HepG2 (cell line): ENCODE measurements at regions not wholly inside any gene's neighbourhood (a gene's known extent, or its start where the extent isn't known, plus 50 kb on each side); places are given as distances from the start of the nearest gene placed in this dataset.

Source experiments
- ATAC-seq: fragments of 200-7000 bp; cut with Tn5 transposase; 3 replicates; pipeline ENCODE4 v1.9.1; 2020; ENCODE audit warnings: mild to moderate bottlenecking, moderate library complexity
- BruUV-seq: library from RNA; stranded (reverse); fragments of 400-500 nt; replicated peaks from 2 replicates; lab custom pipeline; 2021; lab: Mats Ljungman, UMichigan
- CTCF ChIA-PET: fragments of 300-600 bp; formaldehyde crosslinking; extraction: SDS; loops from one replicate; lab custom pipeline; 2021; ENCODE audit warnings: low total read pairs, inconsistent platforms, low intra/inter-chr PET ratio; lab: Yijun Ruan, JAX
- POLR2A ChIA-PET: fragments of 350-600 bp; sonication (Branson Sonifier 250); formaldehyde crosslinking; loops from one replicate; lab custom pipeline; 2020; ENCODE audit warnings: antibody characterized with exemption, inconsistent platforms; lab: Yijun Ruan, JAX
- DNase-seq: peaks from one replicate; pipeline ENCODE4 v3.0.0-alpha.2; 2015; ENCODE audit warnings: low spot score
- FAIRE-seq: peaks from 3 replicates; lab custom pipeline; 2011; peaks lifted over from hg19 to GRCh38; lab: Jason Lieb, UNC
- H2AFZ ChIP-seq: one replicate; pipeline ENCODE4 v1.6.1; 2011; ENCODE audit warnings: low read length, inconsistent platforms
- H3K27ac ChIP-seq: fragments of 300-600 bp; 3 replicates; pipeline ENCODE4 v1.8.0; 2011; ENCODE audit warnings: mixed run types, mild to moderate bottlenecking, mixed read lengths, low read length, inconsistent platforms; ENCODE audit not compliant: insufficient read depth; ENCODE audit errors: extremely low read length
- H3K27me3 ChIP-seq, 2 experiments: fragments of 200-600 bp in 1 of 2; 2 replicates in 1 of 2; 3 replicates in 1 of 2; pipeline versions ENCODE4 v1.6.0 to v1.8.0; 2011; ENCODE audit warnings: low read length in 2 of 2, mild to moderate bottlenecking in 2 of 2, moderate library complexity in 2 of 2, inconsistent platforms in 1 of 2; ENCODE audit not compliant: insufficient read depth in 2 of 2, control insufficient read depth in 1 of 2
- H3K36me3 ChIP-seq, 2 experiments: fragments of 200-600 bp in 1 of 2; replicated peaks in 1 of 2; 2 replicates in 1 of 2; 3 replicates in 1 of 2; pipeline versions ENCODE4 v1.5.1 to v1.8.0; 2011; ENCODE audit warnings: low read length in 2 of 2, inconsistent platforms in 1 of 2; ENCODE audit not compliant: insufficient read depth in 2 of 2, control insufficient read depth in 1 of 2
- H3K4me1 ChIP-seq: 2 replicates; pipeline ENCODE4 v1.5.1; 2012; ENCODE audit warnings: low read length, inconsistent platforms; ENCODE audit not compliant: insufficient read depth
- H3K4me2 ChIP-seq: 2 replicates; pipeline ENCODE4 v1.6.0; 2011; ENCODE audit warnings: low read depth, low read length, inconsistent platforms
- H3K4me3 ChIP-seq, 3 experiments: fragments of 200-600 bp in 1 of 3; sonication (generic), shearing (Covaris generic) in 1 of 3; replicated peaks in 1 of 3; 2 replicates each; pipeline ENCODE4 v1.5.1; 2011 to 2016; ENCODE audit warnings: low read length in 3 of 3, inconsistent platforms in 2 of 3, low read depth in 2 of 3, mild to moderate bottlenecking in 2 of 3, control low read depth in 1 of 3, mixed read lengths in 1 of 3; ENCODE audit not compliant: insufficient read depth in 1 of 3
- H3K79me2 ChIP-seq: one replicate; pipeline ENCODE4 v1.6.1; 2011; ENCODE audit warnings: low read length, inconsistent platforms; ENCODE audit not compliant: insufficient read depth
- H3K9ac ChIP-seq: 2 replicates; pipeline ENCODE4 v1.6.0; 2011; ENCODE audit warnings: mild to moderate bottlenecking, low read depth, low read length, inconsistent platforms; ENCODE audit not compliant: insufficient read depth
- H3K9me3 ChIP-seq: 2 replicates; pipeline ENCODE4 v1.5.1; 2012; ENCODE audit warnings: mild to moderate bottlenecking, low read length
- H4K20me1 ChIP-seq: 2 replicates; pipeline ENCODE4 v1.6.0; 2011; ENCODE audit warnings: inconsistent platforms, mild to moderate bottlenecking, low read length, moderate library complexity; ENCODE audit not compliant: insufficient read depth
- DR1 ChIP-seq: sonication (generic); formaldehyde crosslinking; IDR thresholded peaks from 2 replicates; pipeline ENCODE4 v1.8.0; 2021; ENCODE audit warnings: mild to moderate bottlenecking, missing genetic modification reagents, inconsistent platforms
- KMT2B ChIP-seq: IDR thresholded peaks from 2 replicates; pipeline ENCODE4 v1.6.1; 2016; ENCODE audit warnings: missing genetic modification reagents, missing compliant biosample characterization
- RFXAP ChIP-seq: sonication (generic); formaldehyde crosslinking; IDR thresholded peaks from 2 replicates; pipeline ENCODE4 v1.4.0; 2020; ENCODE audit warnings: missing genetic modification reagents, borderline replicate concordance
- SALL1 ChIP-seq: sonication (generic); formaldehyde crosslinking; IDR thresholded peaks from 2 replicates; pipeline ENCODE4 v1.8.0; 2022; ENCODE audit warnings: mild to moderate bottlenecking, missing genetic modification reagents
- SKI ChIP-seq: fragments of 450-650 bp; IDR thresholded peaks from one replicate; pipeline ENCODE4 v1.6.1; 2018; ENCODE audit warnings: mild to moderate bottlenecking; ENCODE audit not compliant: partially characterized antibody
- SMYD3 ChIP-seq: sonication (generic); formaldehyde crosslinking; IDR thresholded peaks from 2 replicates; pipeline ENCODE4 v1.8.1; 2023; ENCODE audit warnings: mild to moderate bottlenecking, missing genetic modification reagents
- ZBTB21 ChIP-seq: sonication (generic); formaldehyde crosslinking; IDR thresholded peaks from 2 replicates; pipeline ENCODE4 v1.4.0; 2020; ENCODE audit warnings: missing genetic modification reagents
- ZNF276 ChIP-seq: sonication (generic); formaldehyde crosslinking; IDR thresholded peaks from 2 replicates; pipeline ENCODE4 v1.4.0; 2020; ENCODE audit warnings: mild to moderate bottlenecking, low read depth, missing genetic modification reagents
- ZNF44 ChIP-seq: sonication (generic); formaldehyde crosslinking; IDR thresholded peaks from 2 replicates; pipeline ENCODE4 v1.5.1; 2020; ENCODE audit warnings: mild to moderate bottlenecking, missing genetic modification reagents
- ZNF75D ChIP-seq: sonication (generic); formaldehyde crosslinking; IDR thresholded peaks from 2 replicates; pipeline ENCODE4 v1.8.1; 2023; ENCODE audit warnings: missing genetic modification reagents, mild to moderate bottlenecking, borderline replicate concordance
- ZNF839 ChIP-seq: sonication (generic); formaldehyde crosslinking; IDR thresholded peaks from 2 replicates; pipeline ENCODE4 v1.4.0; 2020; ENCODE audit warnings: missing genetic modification reagents, mild to moderate bottlenecking, borderline replicate concordance
- ZNF891 ChIP-seq: sonication (generic); formaldehyde crosslinking; IDR thresholded peaks from 2 replicates; pipeline ENCODE4 v1.5.0; 2020; ENCODE audit warnings: mild to moderate bottlenecking, missing genetic modification reagents
- ZSCAN9 ChIP-seq: IDR thresholded peaks from 2 replicates; pipeline ENCODE4 v1.6.1; 2016; ENCODE audit warnings: borderline replicate concordance
- WGBS: methylation state at CpG from one replicate; pipeline ENCODE4 v1.1.6; 2017; ENCODE audit warnings: low lambda C conversion rate; 5-methylcytosine and 5-hydroxymethylcytosine counted together
- in situ Hi-C: cut with HindIII; loops from 2 replicates; pipeline ENCODE4 v1.10.0; 2017; ENCODE audit warnings: low pct_unique_long_range_greater_than_20kb; ENCODE audit not compliant: extremely low pct_ligation_motif_present
- intact Hi-C: fragments of 100-400 bp; cut with micrococcal nuclease; formaldehyde crosslinking; loops from one replicate; pipeline ENCODE4 v1.10.0; 2022; ENCODE audit not compliant: unreplicated experiment
- TF ChIP-seq, protein P1 (sequence below): sonication (generic); formaldehyde crosslinking; conservative IDR thresholded peaks from 2 replicates; pipeline ENCODE4 v1.4.0; 2020; ENCODE audit warnings: missing genetic modification reagents

- Histone ChIP-seq H2AFZ (no peak overlapping the region), H3K27me3 (no peaks in the 10 kb centered on the region), H3K79me2 (no peaks in the 10 kb centered on the region), H3K27ac (no peak overlapping the region), H3K4me1 (no peaks in the 10 kb centered on the region), H4K20me1 (no peaks in the 10 kb centered on the region), H3K4me2 (no peak overlapping the region), H3K9me3 (no peaks in the 10 kb centered on the region), H3K36me3 (no peaks in the 10 kb centered on the region), H3K9ac (no peak overlapping the region), H3K4me3 (no peak overlapping the region)
- TF ChIP-seq ZNF276 (CRISPR knock-in tag) = no peak
- FAIRE-seq = no peak
- intact Hi-C loops = no loop called here
- no peak for DNase-seq
- BruUV-seq = no TSS peak
- WGBS = 44% methylated on average over 6 of the region's 6 CpGs
- in situ Hi-C loops = no loop called here
- ATAC-seq = no peak
- ChIA-PET CTCF (no interaction called here), POLR2A (no interaction called here)
Observed at GRCh38 chr12:89935850-89936249, 227.2 kb upstream of the ATP2B1 start.

DNA sequence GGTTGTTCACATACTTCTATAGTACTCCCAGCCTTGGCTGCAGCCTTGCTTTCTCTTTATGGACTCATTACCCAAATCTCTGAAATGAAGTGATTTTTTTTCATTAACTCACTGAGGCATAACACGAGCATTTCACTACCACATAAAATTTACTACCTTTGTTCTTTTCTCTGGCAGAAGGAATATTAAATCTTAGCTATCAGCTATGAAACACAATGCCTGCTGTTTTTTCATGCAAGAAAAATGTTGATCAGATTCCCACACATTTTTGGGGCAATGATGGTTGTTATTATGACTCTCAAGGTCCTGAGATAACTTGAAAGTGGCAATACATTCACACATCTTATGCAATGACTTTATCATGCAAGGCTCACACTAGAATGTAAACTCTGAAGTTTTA, 225.3 kb upstream of the ATP2B1 start:
- ATAC-seq (no peak), FAIRE-seq (no peak), DNase-seq (no peak)
- Histone ChIP-seq H3K4me3 (no peak overlapping the region), H3K9me3 (no peaks in the 10 kb centered on the region), H3K4me2 (no peak overlapping the region), H4K20me1 (no peaks in the 10 kb centered on the region), H3K9ac (no peak overlapping the region), H3K27me3 (no peaks in the 10 kb centered on the region), H3K4me1 (no peaks in the 10 kb centered on the region), H3K27ac (no peak overlapping the region), H3K36me3 (no peaks in the 10 kb centered on the region), H2AFZ (no peak overlapping the region), H3K79me2 (no peaks in the 10 kb centered on the region)
- ChIA-PET POLR2A (no interaction called here), CTCF (no interaction called here)
- no peak for TF ChIP-seq ZBTB21 (CRISPR knock-in tag)
- TF ChIP-seq, protein P1, sequence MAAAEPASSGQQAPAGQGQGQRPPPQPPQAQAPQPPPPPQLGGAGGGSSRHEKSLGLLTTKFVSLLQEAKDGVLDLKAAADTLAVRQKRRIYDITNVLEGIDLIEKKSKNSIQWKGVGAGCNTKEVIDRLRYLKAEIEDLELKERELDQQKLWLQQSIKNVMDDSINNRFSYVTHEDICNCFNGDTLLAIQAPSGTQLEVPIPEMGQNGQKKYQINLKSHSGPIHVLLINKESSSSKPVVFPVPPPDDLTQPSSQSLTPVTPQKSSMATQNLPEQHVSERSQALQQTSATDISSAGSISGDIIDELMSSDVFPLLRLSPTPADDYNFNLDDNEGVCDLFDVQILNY (CRISPR knock-in tag) = no peak
- no peak for TF ChIP-seq ZNF44 (CRISPR knock-in tag)
- TF ChIP-seq ZNF839 = no peak
- no peak for TF ChIP-seq ZSCAN9 (CRISPR knock-in tag)
- TF ChIP-seq SKI = no peak
- no peak for TF ChIP-seq ZNF891 (CRISPR knock-in tag)
- no peak for TF ChIP-seq RFXAP (CRISPR knock-in tag)
- TF ChIP-seq ZNF75D (CRISPR knock-in tag) = no peak
- TF ChIP-seq DR1 (CRISPR knock-in tag) = no peak
- TF ChIP-seq KMT2B = no peak
- no peak for TF ChIP-seq SMYD3 (CRISPR knock-in tag)
- TF ChIP-seq SALL1 = no peak
- BruUV-seq = no TSS peak
- in situ Hi-C loops = no loop called here
- intact Hi-C loops = no loop called here
- WGBS = 0% methylated on average over 1 of the region's 1 CpG
